Non-pigmented ciliary epithelial cell (primary cell): ENCODE measurements at regions not wholly inside any gene's neighbourhood (a gene's known extent, or its start where the extent isn't known, plus 50 kb on each side); places are given as distances from the start of the nearest gene placed in this dataset.

Experiments
- DNase-seq: peaks from one replicate; pipeline ENCODE4 v3.0.0-alpha.2; 2010; ENCODE audit warnings: low read depth

- no peak for DNase-seq
These were observed 223.7 kb downstream of the KCNC2 start for GRCh38 chr12:74985986-74986319.

- DNase-seq: no peak
These were observed 221.5 kb downstream of the KCNC2 start for GRCh38 chr12:74988156-74988555.
